ENCODE measurements at regions not wholly inside any gene's neighbourhood (a gene's known extent, or its start where the extent isn't known, plus 50 kb on each side); places are given as distances from the start of the nearest gene placed in this dataset.

DNA sequence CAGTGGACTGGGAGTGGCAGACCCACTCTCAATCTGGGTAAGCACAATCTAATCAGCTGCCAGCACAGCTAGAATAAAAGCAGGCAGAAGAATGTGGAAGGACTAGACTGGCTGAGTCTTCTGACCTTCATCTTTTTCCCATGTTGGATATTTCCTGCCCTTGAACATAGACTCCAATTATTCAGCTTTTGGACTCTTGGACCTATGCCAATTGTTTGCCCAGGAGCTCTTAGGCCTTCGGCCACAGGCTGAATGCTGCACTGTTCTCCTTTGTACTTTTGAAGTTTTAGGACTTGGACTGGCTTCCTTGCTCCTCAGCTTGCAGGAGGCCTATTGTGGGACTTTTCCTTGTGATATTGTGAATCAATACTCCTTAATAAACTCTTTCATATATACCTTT lies 477.7 kb upstream of the ZNF385D start:
- TF ChIP-seq, protein P1, sequence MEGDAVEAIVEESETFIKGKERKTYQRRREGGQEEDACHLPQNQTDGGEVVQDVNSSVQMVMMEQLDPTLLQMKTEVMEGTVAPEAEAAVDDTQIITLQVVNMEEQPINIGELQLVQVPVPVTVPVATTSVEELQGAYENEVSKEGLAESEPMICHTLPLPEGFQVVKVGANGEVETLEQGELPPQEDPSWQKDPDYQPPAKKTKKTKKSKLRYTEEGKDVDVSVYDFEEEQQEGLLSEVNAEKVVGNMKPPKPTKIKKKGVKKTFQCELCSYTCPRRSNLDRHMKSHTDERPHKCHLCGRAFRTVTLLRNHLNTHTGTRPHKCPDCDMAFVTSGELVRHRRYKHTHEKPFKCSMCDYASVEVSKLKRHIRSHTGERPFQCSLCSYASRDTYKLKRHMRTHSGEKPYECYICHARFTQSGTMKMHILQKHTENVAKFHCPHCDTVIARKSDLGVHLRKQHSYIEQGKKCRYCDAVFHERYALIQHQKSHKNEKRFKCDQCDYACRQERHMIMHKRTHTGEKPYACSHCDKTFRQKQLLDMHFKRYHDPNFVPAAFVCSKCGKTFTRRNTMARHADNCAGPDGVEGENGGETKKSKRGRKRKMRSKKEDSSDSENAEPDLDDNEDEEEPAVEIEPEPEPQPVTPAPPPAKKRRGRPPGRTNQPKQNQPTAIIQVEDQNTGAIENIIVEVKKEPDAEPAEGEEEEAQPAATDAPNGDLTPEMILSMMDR (IDR thresholded peaks at IDR 0.05), result no peak
- TF ChIP-seq CBFB (CRISPR knock-in tag; IDR thresholded peaks at IDR 0.05; ENCODE audit: low read depth) (no peak), TEAD4 (CRISPR knock-in tag; IDR thresholded peaks at IDR 0.05) (no peak), GABPB1 (CRISPR knock-in tag; IDR thresholded peaks at IDR 0.05) (no peak), ZNF121 (CRISPR knock-in tag; IDR thresholded peaks at IDR 0.05) (no peak), SP1 (CRISPR knock-in tag; conservative IDR thresholded peaks at IDR 0.05) (no peak), JUN (CRISPR knock-in tag; IDR thresholded peaks at IDR 0.05) (no peak), RELA (CRISPR knock-in tag; IDR thresholded peaks at IDR 0.05; ENCODE audit: borderline replicate concordance) (no peak)
- TF ChIP-seq, protein P2, sequence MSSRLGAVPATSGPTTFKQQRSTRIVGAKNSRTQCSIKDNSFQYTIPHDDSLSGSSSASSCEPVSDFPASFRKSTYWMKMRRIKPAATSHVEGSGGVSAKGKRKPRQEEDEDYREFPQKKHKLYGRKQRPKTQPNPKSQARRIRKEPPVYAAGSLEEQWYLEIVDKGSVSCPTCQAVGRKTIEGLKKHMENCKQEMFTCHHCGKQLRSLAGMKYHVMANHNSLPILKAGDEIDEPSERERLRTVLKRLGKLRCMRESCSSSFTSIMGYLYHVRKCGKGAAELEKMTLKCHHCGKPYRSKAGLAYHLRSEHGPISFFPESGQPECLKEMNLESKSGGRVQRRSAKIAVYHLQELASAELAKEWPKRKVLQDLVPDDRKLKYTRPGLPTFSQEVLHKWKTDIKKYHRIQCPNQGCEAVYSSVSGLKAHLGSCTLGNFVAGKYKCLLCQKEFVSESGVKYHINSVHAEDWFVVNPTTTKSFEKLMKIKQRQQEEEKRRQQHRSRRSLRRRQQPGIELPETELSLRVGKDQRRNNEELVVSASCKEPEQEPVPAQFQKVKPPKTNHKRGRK (CRISPR knock-in tag; IDR thresholded peaks at IDR 0.05; ENCODE audit: borderline replicate concordance), result no peak
- TF ChIP-seq, protein P3, sequence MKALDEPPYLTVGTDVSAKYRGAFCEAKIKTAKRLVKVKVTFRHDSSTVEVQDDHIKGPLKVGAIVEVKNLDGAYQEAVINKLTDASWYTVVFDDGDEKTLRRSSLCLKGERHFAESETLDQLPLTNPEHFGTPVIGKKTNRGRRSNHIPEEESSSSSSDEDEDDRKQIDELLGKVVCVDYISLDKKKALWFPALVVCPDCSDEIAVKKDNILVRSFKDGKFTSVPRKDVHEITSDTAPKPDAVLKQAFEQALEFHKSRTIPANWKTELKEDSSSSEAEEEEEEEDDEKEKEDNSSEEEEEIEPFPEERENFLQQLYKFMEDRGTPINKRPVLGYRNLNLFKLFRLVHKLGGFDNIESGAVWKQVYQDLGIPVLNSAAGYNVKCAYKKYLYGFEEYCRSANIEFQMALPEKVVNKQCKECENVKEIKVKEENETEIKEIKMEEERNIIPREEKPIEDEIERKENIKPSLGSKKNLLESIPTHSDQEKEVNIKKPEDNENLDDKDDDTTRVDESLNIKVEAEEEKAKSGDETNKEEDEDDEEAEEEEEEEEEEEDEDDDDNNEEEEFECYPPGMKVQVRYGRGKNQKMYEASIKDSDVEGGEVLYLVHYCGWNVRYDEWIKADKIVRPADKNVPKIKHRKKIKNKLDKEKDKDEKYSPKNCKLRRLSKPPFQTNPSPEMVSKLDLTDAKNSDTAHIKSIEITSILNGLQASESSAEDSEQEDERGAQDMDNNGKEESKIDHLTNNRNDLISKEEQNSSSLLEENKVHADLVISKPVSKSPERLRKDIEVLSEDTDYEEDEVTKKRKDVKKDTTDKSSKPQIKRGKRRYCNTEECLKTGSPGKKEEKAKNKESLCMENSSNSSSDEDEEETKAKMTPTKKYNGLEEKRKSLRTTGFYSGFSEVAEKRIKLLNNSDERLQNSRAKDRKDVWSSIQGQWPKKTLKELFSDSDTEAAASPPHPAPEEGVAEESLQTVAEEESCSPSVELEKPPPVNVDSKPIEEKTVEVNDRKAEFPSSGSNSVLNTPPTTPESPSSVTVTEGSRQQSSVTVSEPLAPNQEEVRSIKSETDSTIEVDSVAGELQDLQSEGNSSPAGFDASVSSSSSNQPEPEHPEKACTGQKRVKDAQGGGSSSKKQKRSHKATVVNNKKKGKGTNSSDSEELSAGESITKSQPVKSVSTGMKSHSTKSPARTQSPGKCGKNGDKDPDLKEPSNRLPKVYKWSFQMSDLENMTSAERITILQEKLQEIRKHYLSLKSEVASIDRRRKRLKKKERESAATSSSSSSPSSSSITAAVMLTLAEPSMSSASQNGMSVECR (CRISPR knock-in tag; IDR thresholded peaks at IDR 0.05; ENCODE audit: borderline replicate concordance), result no peak
- TF ChIP-seq, protein P4, sequence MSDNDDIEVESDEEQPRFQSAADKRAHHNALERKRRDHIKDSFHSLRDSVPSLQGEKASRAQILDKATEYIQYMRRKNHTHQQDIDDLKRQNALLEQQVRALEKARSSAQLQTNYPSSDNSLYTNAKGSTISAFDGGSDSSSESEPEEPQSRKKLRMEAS (CRISPR knock-in tag; IDR thresholded peaks at IDR 0.05), result no peak
- TF ChIP-seq, protein P5, sequence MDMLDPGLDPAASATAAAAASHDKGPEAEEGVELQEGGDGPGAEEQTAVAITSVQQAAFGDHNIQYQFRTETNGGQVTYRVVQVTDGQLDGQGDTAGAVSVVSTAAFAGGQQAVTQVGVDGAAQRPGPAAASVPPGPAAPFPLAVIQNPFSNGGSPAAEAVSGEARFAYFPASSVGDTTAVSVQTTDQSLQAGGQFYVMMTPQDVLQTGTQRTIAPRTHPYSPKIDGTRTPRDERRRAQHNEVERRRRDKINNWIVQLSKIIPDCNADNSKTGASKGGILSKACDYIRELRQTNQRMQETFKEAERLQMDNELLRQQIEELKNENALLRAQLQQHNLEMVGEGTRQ (CRISPR knock-in tag; IDR thresholded peaks at IDR 0.05), result no peak

Measured in WTC11 (cell line).